H1 (cell line): ENCODE measurements at regions not wholly inside any gene's neighbourhood (a gene's known extent, or its start where the extent isn't known, plus 50 kb on each side); places are given as distances from the start of the nearest gene placed in this dataset.

Source experiments
- CTCF ChIA-PET: fragments of 300-600 bp; sonication (Branson Sonifier 250); formaldehyde crosslinking; loops from one replicate; lab custom pipeline; 2021; ENCODE audit not compliant: partially characterized antibody; lab: Charles Lee
- POLR2A ChIA-PET: fragments of 300-600 bp; sonication (Branson Sonifier 250); formaldehyde crosslinking; loops from one replicate; lab custom pipeline; 2021; ENCODE audit warnings: inconsistent platforms; ENCODE audit not compliant: partially characterized antibody; lab: Charles Lee
- DNase-seq, 2 experiments: peaks; one replicate each; pipeline versions ENCODE4 v3.0.0 to v3.0.0-alpha.2; 2010 to 2022; ENCODE audit warnings: low spot score in 2 of 2, low read depth in 1 of 2, mixed read lengths in 1 of 2
- FAIRE-seq: peaks from 2 replicates; lab custom pipeline; 2011; peaks lifted over from hg19 to GRCh38; lab: Jason Lieb, UNC
- H2AFZ ChIP-seq: 2 replicates; pipeline ENCODE4 v1.8.1; 2012; ENCODE audit warnings: low read length, inconsistent platforms
- H2AK5ac ChIP-seq: 2 replicates; pipeline ENCODE4 v1.6.1; 2013; ENCODE audit warnings: low read depth, low read length
- H2BK120ac ChIP-seq: replicated peaks from 2 replicates; pipeline ENCODE3; 2013; ENCODE audit warnings: low read depth, low read length, inconsistent platforms
- H2BK12ac ChIP-seq: 2 replicates; pipeline ENCODE4 v1.6.1; 2013; ENCODE audit warnings: low read depth, low read length
- H2BK15ac ChIP-seq: 2 replicates; pipeline ENCODE4 v1.6.1; 2013; ENCODE audit warnings: low read length
- H2BK20ac ChIP-seq: 2 replicates; pipeline ENCODE4 v1.6.1; 2013; ENCODE audit warnings: low read length
- H2BK5ac ChIP-seq: 2 replicates; pipeline ENCODE4 v1.6.1; 2013; ENCODE audit warnings: low read depth, low read length
- H3K14ac ChIP-seq: 2 replicates; pipeline ENCODE4 v1.6.1; 2013; ENCODE audit warnings: inconsistent platforms; ENCODE audit not compliant: insufficient read length
- H3K18ac ChIP-seq: 2 replicates; pipeline ENCODE4 v1.6.1; 2013; ENCODE audit warnings: low read length; ENCODE audit errors: extremely low read depth
- H3K23ac ChIP-seq: 2 replicates; pipeline ENCODE4 v1.6.1; 2013; ENCODE audit warnings: inconsistent platforms; ENCODE audit not compliant: insufficient read length
- H3K23me2 ChIP-seq: 2 replicates; pipeline ENCODE4 v1.6.1; 2013; ENCODE audit warnings: low read depth, low read length
- H3K27ac ChIP-seq: 2 replicates; pipeline ENCODE4 v1.6.1; 2011; ENCODE audit warnings: low read depth, low read length, inconsistent platforms
- H3K27me3 ChIP-seq, 4 experiments: replicated peaks in 1 of 4; 1 replicate in 1 of 4; 2 replicates in 3 of 4; pipeline versions ENCODE4 v1.6.1 to v1.8.1; 2011 to 2013; ENCODE audit warnings: low read length in 3 of 4, mild to moderate bottlenecking in 3 of 4, inconsistent platforms in 2 of 4, mixed read lengths in 2 of 4, moderate library complexity in 1 of 4; ENCODE audit not compliant: control insufficient read depth in 3 of 4, insufficient read depth in 3 of 4; ENCODE audit errors: extremely low read depth in 1 of 4
- H3K36me3 ChIP-seq, 4 experiments: 2 replicates each; pipeline versions ENCODE4 v1.6.1 to v1.8.1; 2011 to 2013; ENCODE audit warnings: mild to moderate bottlenecking in 4 of 4, low read length in 3 of 4, moderate library complexity in 2 of 4, control low read depth in 1 of 4, inconsistent platforms in 1 of 4; ENCODE audit not compliant: insufficient read depth in 4 of 4, control insufficient read depth in 2 of 4
- H3K4ac ChIP-seq: replicated peaks from 2 replicates; pipeline ENCODE3; 2013; ENCODE audit warnings: low read length, low read depth, mixed read lengths, inconsistent platforms; ENCODE audit not compliant: insufficient read length
- H3K4me1 ChIP-seq, 4 experiments: replicated peaks in 1 of 4; 1 replicate in 1 of 4; 2 replicates in 3 of 4; pipeline versions ENCODE4 v1.6.1 to v1.8.1; 2011 to 2013; ENCODE audit warnings: low read length in 3 of 4, inconsistent platforms in 2 of 4, mixed read lengths in 1 of 4; ENCODE audit not compliant: insufficient read depth in 4 of 4, control insufficient read depth in 3 of 4
- H3K4me2 ChIP-seq, 2 experiments: 2 replicates each; pipeline versions ENCODE4 v1.6.1 to v1.8.1; 2011 to 2013; ENCODE audit warnings: low read depth in 2 of 2, low read length in 2 of 2, control low read depth in 1 of 2, inconsistent platforms in 1 of 2, mild to moderate bottlenecking in 1 of 2; ENCODE audit not compliant: insufficient read depth in 1 of 2
- H3K4me3 ChIP-seq, 4 experiments: fragments of 200-600, 300-600 bp in 1 of 4; sonication (generic), shearing (Covaris generic), sonication (Bioruptor Twin) in 1 of 4; 2 replicates each; pipeline versions ENCODE4 v1.5.1 to v1.8.1; 2011 to 2016; ENCODE audit warnings: low read length in 4 of 4, low read depth in 3 of 4, control low read depth in 2 of 4, inconsistent platforms in 2 of 4, mild to moderate bottlenecking in 2 of 4, mixed read lengths in 1 of 4, moderate library complexity in 1 of 4; ENCODE audit not compliant: insufficient read depth in 2 of 4; ENCODE audit errors: extremely low read depth in 1 of 4
- H3K56ac ChIP-seq: replicated peaks from 2 replicates; pipeline ENCODE3; 2013; ENCODE audit warnings: low read depth, mild to moderate bottlenecking, mixed read lengths, low read length, inconsistent platforms; ENCODE audit not compliant: insufficient read length
- H3K79me1 ChIP-seq: 2 replicates; pipeline ENCODE4 v1.6.1; 2013; ENCODE audit warnings: low read depth, low read length, control low read depth
- H3K79me2 ChIP-seq, 2 experiments: 2 replicates each; pipeline versions ENCODE4 v1.6.1 to v1.8.1; 2012 to 2013; ENCODE audit warnings: low read length in 2 of 2, mild to moderate bottlenecking in 2 of 2, inconsistent platforms in 1 of 2; ENCODE audit not compliant: insufficient read depth in 2 of 2, control insufficient read depth in 1 of 2
- H3K9ac ChIP-seq, 4 experiments: replicated peaks in 1 of 4; 1 replicate in 1 of 4; 2 replicates in 3 of 4; pipeline versions ENCODE4 v1.6.1 to v1.8.1; 2011 to 2013; ENCODE audit warnings: low read depth in 3 of 4, low read length in 3 of 4, control low read depth in 2 of 4, mild to moderate bottlenecking in 2 of 4, moderate library complexity in 2 of 4, inconsistent platforms in 1 of 4; ENCODE audit errors: extremely low read depth in 1 of 4
- H3K9me3 ChIP-seq, 2 experiments: 2 replicates each; pipeline versions ENCODE4 v1.6.1 to v1.8.1; 2012 to 2013; ENCODE audit warnings: mild to moderate bottlenecking in 2 of 2, moderate library complexity in 2 of 2, control low read depth in 1 of 2, inconsistent platforms in 1 of 2, low read depth in 1 of 2, low read length in 1 of 2, mixed read lengths in 1 of 2; ENCODE audit not compliant: insufficient read depth in 2 of 2
- H4K20me1 ChIP-seq, 2 experiments: replicated peaks in 1 of 2; 2 replicates each; pipeline versions ENCODE3 to v1.8.1; 2011 to 2013; ENCODE audit warnings: inconsistent platforms in 2 of 2, low read length in 2 of 2, mild to moderate bottlenecking in 1 of 2; ENCODE audit not compliant: insufficient read depth in 2 of 2, control insufficient read depth in 1 of 2
- H4K5ac ChIP-seq: 2 replicates; pipeline ENCODE4 v1.6.1; 2013; ENCODE audit warnings: low read length, low read depth, mixed read lengths, inconsistent platforms; ENCODE audit not compliant: insufficient read length
- H4K8ac ChIP-seq: 2 replicates; pipeline ENCODE4 v1.8.0; 2013; ENCODE audit warnings: mild to moderate bottlenecking, moderate library complexity, low read length, inconsistent platforms; ENCODE audit not compliant: insufficient read depth; ENCODE audit errors: extremely low read depth
- H4K91ac ChIP-seq: replicated peaks from 2 replicates; pipeline ENCODE3; 2013; ENCODE audit warnings: low read length, mixed read lengths, inconsistent platforms; ENCODE audit not compliant: insufficient read length
- CBX8 ChIP-seq: fragments of 300-800, 300-1000 bp; sonication (generic); IDR thresholded peaks from 2 replicates; pipeline ENCODE4 v1.7.1; 2016; ENCODE audit warnings: low read depth, low read length, borderline replicate concordance
- SRF ChIP-seq: IDR thresholded peaks from 2 replicates; pipeline ENCODE4 v1.6.1; 2011; ENCODE audit warnings: mild to moderate bottlenecking, low read depth, low read length, moderate library complexity
- YY1 ChIP-seq: IDR thresholded peaks from 2 replicates; pipeline ENCODE4 v1.6.1; 2011; ENCODE audit warnings: low read depth, mild to moderate bottlenecking, low read length
- WGBS, 2 experiments: shearing (Covaris generic) in 1 of 2; methylation state at CpG; one replicate each; pipeline versions ENCODE4 v1.1.6 to v1.1.7; 2013 to 2015; ENCODE audit warnings: low lambda C conversion rate in 2 of 2, mixed read lengths in 2 of 2, inconsistent platforms in 1 of 2, low coverage in 1 of 2, missing lambda C conversion rate in 1 of 2; ENCODE audit not compliant: insufficient replicate concordance in 2 of 2, insufficient coverage in 1 of 2, insufficient read length in 1 of 2; ENCODE audit errors: extremely low coverage in 1 of 2, missing lambda C conversion rate in 1 of 2; 5-methylcytosine and 5-hydroxymethylcytosine counted together

- no peak overlapping the region for H2AK5ac ChIP-seq
- no peak overlapping the region for H2AFZ ChIP-seq
- no peaks in the 10 kb centered on the region for H3K79me1 ChIP-seq
- no peak for FAIRE-seq
- H4K5ac ChIP-seq = no peak overlapping the region
- WGBS, 2 experiments = 95% methylated on average over 2 of the region's 2 CpGs; no CpG with 5 or more reads in 1 of the 2 experiments
- no peak overlapping the region for H2BK12ac ChIP-seq
- no peak overlapping the region for H2BK20ac ChIP-seq
- no peak overlapping the region for H3K4ac ChIP-seq
- no peaks in the 10 kb centered on the region for H4K20me1 ChIP-seq
- H3K23ac ChIP-seq = no peak overlapping the region
- no peak overlapping the region for H2BK15ac ChIP-seq
- no peak overlapping the region for H3K56ac ChIP-seq
- H4K91ac ChIP-seq = no peak overlapping the region
- H3K4me1 ChIP-seq = no peaks in the 10 kb centered on the region; a peak in 1 of 7 replicates
- no peak overlapping the region for H3K4me2 ChIP-seq
- H3K23me2 ChIP-seq = no peaks in the 10 kb centered on the region
- no peak overlapping the region for H3K9ac ChIP-seq
- no peak overlapping the region for H3K18ac ChIP-seq
- TF ChIP-seq CBX8 (no peak), SRF (no peak), YY1 (no peak)
- no peak overlapping the region for H3K27ac ChIP-seq
- H3K4me3 ChIP-seq = no peak overlapping the region
- no peaks in the 10 kb centered on the region for H3K27me3 ChIP-seq
- no peaks in the 10 kb centered on the region for H3K9me3 ChIP-seq
- ChIA-PET CTCF (interaction anchor here (1.1 kb wide), 1 partner anchor 10 kb away, joined by 3 read pairs; no protein-coding TSS in a partner anchor), POLR2A (no interaction called here)
- H3K14ac ChIP-seq = no peak overlapping the region
- no peaks in the 10 kb centered on the region for H3K36me3 ChIP-seq
- no peaks in the 10 kb centered on the region for H3K79me2 ChIP-seq
- no peak overlapping the region for H4K8ac ChIP-seq
- no peak for DNase-seq
- no peak overlapping the region for H2BK5ac ChIP-seq
- no peak overlapping the region for H2BK120ac ChIP-seq
These were observed 468.1 kb upstream of the MARCKS start for GRCh38 chr6:113388996-113389395.
